ENCODE measurements at regions not wholly inside any gene's neighbourhood (a gene's known extent, or its start where the extent isn't known, plus 50 kb on each side); places are given as distances from the start of the nearest gene placed in this dataset.
A peak's percentile ranks its signal among the peaks of the same experiment; 100 is the strongest.
"Not testable (repeated sequence)": the region's sequence is repeated elsewhere in the genome, so short reads cannot be mapped to it uniquely, and the experiment has no call there.

GRCh38 chr1:178038372-178038771, 55.5 kb upstream of the RASAL2 start:
- WGBS, 5 donors: 76 to 86% (median 81%) methylated on average over 11 of the region's 11 CpGs

GRCh38 chr1:178039891-178040290, 54.0 kb upstream of the RASAL2 start:
- H3K36me3 ChIP-seq: no peaks in the 10 kb centered on the region
- H3K9me3 ChIP-seq: peaks cover 0 to 15% (median 3%) of the 10 kb centered on the region in 4 donors
- no peaks in the 10 kb centered on the region for H3K27me3 ChIP-seq
- H3K4me1 ChIP-seq: peaks cover 7 to 24% (median 16%) of the 10 kb centered on the region in 4 donors
- H3K4me3 ChIP-seq: no peak overlapping the region
- peak overlapping the region in 3 of 5 donors; percentile 29 to 47 (median 35) for H3K27ac ChIP-seq
- no peak for TF ChIP-seq POLR2A (IDR thresholded peaks at IDR 0.05)
- TF ChIP-seq POLR2AphosphoS5 (IDR thresholded peaks at IDR 0.05): peak in 1 of 3 donors; percentile 20
- no peak for TF ChIP-seq EP300 (IDR thresholded peaks at IDR 0.05)
- intact Hi-C loops (cut with DNase I; ENCODE audit: low total_unique reads): loop anchor here (10.0 kb wide), 1 partner anchor 245 kb away; no protein-coding TSS in a partner anchor
- peak in 1 of 2 donors; percentile 45 for DNase-seq
- 28 to 64% (median 42%) methylated on average over 2 of the region's 2 CpGs for WGBS, 5 donors

More at GRCh38 chr1:178038372-178038771, 55.5 kb upstream of the RASAL2 start:
- Histone ChIP-seq H3K27ac (peak overlapping the region in 4 of 5 donors; percentile 79 to 84 (median 82)), H3K9me3 (peaks cover 0 to 4% (median 0%) of the 10 kb centered on the region in 4 donors), H3K4me3 (peak overlapping the region; percentile 64 to 81 (median 68)), H3K27me3 (no peaks in the 10 kb centered on the region), H3K36me3 (peaks cover 0 to 3% (median 0%) of the 10 kb centered on the region in 4 donors), H3K4me1 (peaks cover 7 to 28% (median 18%) of the 10 kb centered on the region in 4 donors)
- DNase-seq: no peak
- intact Hi-C loops (cut with DNase I; ENCODE audit: low total_unique reads): loop anchor here (10.0 kb wide), 1 partner anchor 246 kb away; no protein-coding TSS in a partner anchor
- no peak for TF ChIP-seq POLR2AphosphoS5 (IDR thresholded peaks at IDR 0.05)
- TF ChIP-seq EP300 (IDR thresholded peaks at IDR 0.05): no peak
- TF ChIP-seq POLR2A (IDR thresholded peaks at IDR 0.05): no peak
- TF ChIP-seq, protein P1, sequence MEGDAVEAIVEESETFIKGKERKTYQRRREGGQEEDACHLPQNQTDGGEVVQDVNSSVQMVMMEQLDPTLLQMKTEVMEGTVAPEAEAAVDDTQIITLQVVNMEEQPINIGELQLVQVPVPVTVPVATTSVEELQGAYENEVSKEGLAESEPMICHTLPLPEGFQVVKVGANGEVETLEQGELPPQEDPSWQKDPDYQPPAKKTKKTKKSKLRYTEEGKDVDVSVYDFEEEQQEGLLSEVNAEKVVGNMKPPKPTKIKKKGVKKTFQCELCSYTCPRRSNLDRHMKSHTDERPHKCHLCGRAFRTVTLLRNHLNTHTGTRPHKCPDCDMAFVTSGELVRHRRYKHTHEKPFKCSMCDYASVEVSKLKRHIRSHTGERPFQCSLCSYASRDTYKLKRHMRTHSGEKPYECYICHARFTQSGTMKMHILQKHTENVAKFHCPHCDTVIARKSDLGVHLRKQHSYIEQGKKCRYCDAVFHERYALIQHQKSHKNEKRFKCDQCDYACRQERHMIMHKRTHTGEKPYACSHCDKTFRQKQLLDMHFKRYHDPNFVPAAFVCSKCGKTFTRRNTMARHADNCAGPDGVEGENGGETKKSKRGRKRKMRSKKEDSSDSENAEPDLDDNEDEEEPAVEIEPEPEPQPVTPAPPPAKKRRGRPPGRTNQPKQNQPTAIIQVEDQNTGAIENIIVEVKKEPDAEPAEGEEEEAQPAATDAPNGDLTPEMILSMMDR (IDR thresholded peaks at IDR 0.05): no peak

DNA sequence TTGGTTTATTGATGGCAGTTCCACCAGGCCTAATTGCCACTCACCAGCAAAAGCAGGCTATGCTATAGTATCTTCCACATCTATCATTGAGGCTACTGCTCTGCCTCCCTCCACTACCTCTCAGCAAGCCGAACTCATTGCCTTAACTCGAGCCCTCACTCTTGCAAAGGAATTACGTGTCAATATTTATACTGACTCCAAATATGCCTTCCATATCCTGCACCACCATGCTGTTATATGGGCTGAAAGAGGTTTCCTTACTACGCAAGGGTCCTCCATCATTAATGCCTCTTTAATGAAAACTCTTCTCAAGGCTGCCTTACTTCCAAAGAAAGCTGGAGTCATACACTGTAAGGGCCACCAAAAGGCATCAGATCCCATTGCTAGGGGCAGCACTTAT, 50.0 kb upstream of the RASAL2 start:
- intact Hi-C loops (cut with DNase I; ENCODE audit: low total_unique reads); H3K36me3 ChIP-seq; H3K4me3 ChIP-seq; H3K27me3 ChIP-seq; DNase-seq; H3K27ac ChIP-seq: not testable (repeated sequence)
- 84 to 94% (median 92%) methylated on average over 4 of the region's 4 CpGs for WGBS, 5 donors
- Histone ChIP-seq H3K4me1 (peaks cover 0 to 14% (median 3%) of the 10 kb centered on the region in 4 donors), H3K9me3 (peaks cover 0 to 15% (median 3%) of the 10 kb centered on the region in 4 donors)
